Natural killer cell (primary cell): ENCODE measurements at regions not wholly inside any gene's neighbourhood (a gene's known extent, or its start where the extent isn't known, plus 50 kb on each side); places are given as distances from the start of the nearest gene placed in this dataset.

ENCODE experiments used
- ATAC-seq, 3 donors: fragments of 150-1000 bp in 2 of 3; fragments of 200-7000 bp in 1 of 3; cut with Tn5 transposase; 1 replicate in 1 of 3; 2 replicates in 2 of 3; pipeline ENCODE4 v1.10.0; 2021; ENCODE audit warnings: mild to moderate bottlenecking in 2 of 3, moderate library complexity in 2 of 3
- DNase-seq, 2 donors: peaks; one replicate each; pipeline versions ENCODE4 v3.0.0 to v3.0.0-alpha.2; 2013 to 2021; ENCODE audit warnings: mixed read lengths in 1 of 2
- H3K27ac ChIP-seq: one replicate; pipeline ENCODE4 v1.5.1; 2013; ENCODE audit warnings: mild to moderate bottlenecking, low read length
- H3K27me3 ChIP-seq: one replicate; pipeline ENCODE4 v1.6.1; 2013; ENCODE audit warnings: low read length; ENCODE audit not compliant: control insufficient read depth, insufficient read depth
- H3K36me3 ChIP-seq: one replicate; pipeline ENCODE4 v1.6.1; 2013; ENCODE audit warnings: low read length; ENCODE audit not compliant: control insufficient read depth, insufficient read depth
- H3K4me1 ChIP-seq: one replicate; pipeline ENCODE4 v1.6.1; 2013; ENCODE audit warnings: low read length; ENCODE audit not compliant: control insufficient read depth, insufficient read depth
- H3K4me3 ChIP-seq: one replicate; pipeline ENCODE4 v1.5.1; 2013; ENCODE audit warnings: low read length
- H3K9me3 ChIP-seq: one replicate; pipeline ENCODE4 v1.6.1; 2013; ENCODE audit warnings: low read length; ENCODE audit not compliant: control insufficient read depth, insufficient read depth
- H3K27ac Mint-ChIP-seq, 2 donors: one replicate each; pipeline ENCODE4 v1.8.0; 2022; ENCODE audit warnings: mild to moderate bottlenecking in 2 of 2, mixed read lengths in 2 of 2, moderate library complexity in 1 of 2
- H3K27me3 Mint-ChIP-seq, 2 donors: one replicate each; pipeline ENCODE4 v1.8.0; 2022; ENCODE audit warnings: low read depth in 2 of 2, mixed read lengths in 2 of 2
- H3K36me3 Mint-ChIP-seq: one replicate; pipeline ENCODE4 v1.8.0; 2022; ENCODE audit warnings: mixed read lengths
- H3K4me1 Mint-ChIP-seq, 2 donors: one replicate each; pipeline ENCODE4 v1.8.0; 2022; ENCODE audit warnings: mixed read lengths in 2 of 2
- H3K4me3 Mint-ChIP-seq: one replicate; pipeline ENCODE4 v1.8.0; 2022; ENCODE audit warnings: mild to moderate bottlenecking, moderate library complexity, mixed read lengths
- H3K9me3 Mint-ChIP-seq, 2 donors: one replicate each; pipeline ENCODE4 v1.8.0; 2022; ENCODE audit warnings: mixed read lengths in 2 of 2
- CTCF ChIP-seq: fragments of 200-600 bp; IDR thresholded peaks from one replicate; pipeline ENCODE4 v1.8.0; 2022; ENCODE audit warnings: antibody characterized with exemption
- WGBS: methylation state at CpG from one replicate; pipeline ENCODE4 v1.1.7; 2013; ENCODE audit warnings: missing lambda C conversion rate; ENCODE audit not compliant: insufficient coverage; 5-methylcytosine and 5-hydroxymethylcytosine counted together
- intact Hi-C: fragments of 100-400 bp; cut with micrococcal nuclease; formaldehyde crosslinking; loops from one replicate; pipeline ENCODE4 v1.14.2; 2022

- H3K9me3 ChIP-seq = no peaks in the 10 kb centered on the region
- TF ChIP-seq CTCF = no peak
- 93% methylated on average over 34 of the region's 34 CpGs for WGBS
- H3K27ac ChIP-seq = no peak overlapping the region
- no peak overlapping the region for H3K4me3 Mint-ChIP-seq
- no peak for ATAC-seq
- H3K27me3 Mint-ChIP-seq = peaks cover 0 to 3% of the 10 kb centered on the region in 2 donors
- H3K4me1 Mint-ChIP-seq = no peaks in the 10 kb centered on the region
- no peaks in the 10 kb centered on the region for H3K4me1 ChIP-seq
- H3K9me3 Mint-ChIP-seq = no peaks in the 10 kb centered on the region
- H3K27me3 ChIP-seq = no peaks in the 10 kb centered on the region
- H3K36me3 ChIP-seq = no peaks in the 10 kb centered on the region
- intact Hi-C loops = no loop called here
- DNase-seq = no peak
- H3K4me3 ChIP-seq = no peak overlapping the region
- no peak overlapping the region for H3K27ac Mint-ChIP-seq
- no peaks in the 10 kb centered on the region for H3K36me3 Mint-ChIP-seq
Measured at GRCh38 chr5:2205596-2206226, 323.0 kb upstream of the IRX4 start.

GRCh38 chr5:2205185-2205585, 322.5 kb upstream of the IRX4 start:
- 87% methylated on average over 14 of the region's 14 CpGs for WGBS
- ATAC-seq (no peak), DNase-seq (no peak)
- Mint-ChIP-seq H3K36me3 (no peaks in the 10 kb centered on the region), H3K27ac (no peak overlapping the region), H3K9me3 (no peaks in the 10 kb centered on the region), H3K4me1 (no peaks in the 10 kb centered on the region), H3K27me3 (peaks cover 0 to 3% of the 10 kb centered on the region in 2 donors), H3K4me3 (no peak overlapping the region)
- Histone ChIP-seq H3K27ac (no peak overlapping the region), H3K9me3 (no peaks in the 10 kb centered on the region), H3K4me3 (no peak overlapping the region), H3K27me3 (no peaks in the 10 kb centered on the region), H3K4me1 (no peaks in the 10 kb centered on the region), H3K36me3 (no peaks in the 10 kb centered on the region)
- TF ChIP-seq CTCF = no peak
- intact Hi-C loops = no loop called here

- no peaks in the 10 kb centered on the region for H3K4me1 ChIP-seq
- no peaks in the 10 kb centered on the region for H3K9me3 Mint-ChIP-seq
- H3K4me3 Mint-ChIP-seq = no peak overlapping the region
- no peak overlapping the region for H3K4me3 ChIP-seq
- no peaks in the 10 kb centered on the region for H3K9me3 ChIP-seq
- no peak overlapping the region for H3K27ac Mint-ChIP-seq
- ATAC-seq (no peak), DNase-seq (no peak)
- H3K36me3 ChIP-seq = no peaks in the 10 kb centered on the region
- WGBS = 84% methylated on average over 21 of the region's 21 CpGs
- H3K27me3 ChIP-seq = no peaks in the 10 kb centered on the region
- intact Hi-C loops = no loop called here
- no peak overlapping the region for H3K27ac ChIP-seq
- no peaks in the 10 kb centered on the region for H3K4me1 Mint-ChIP-seq
- no peaks in the 10 kb centered on the region for H3K36me3 Mint-ChIP-seq
- peaks cover 0 to 3% of the 10 kb centered on the region in 2 donors for H3K27me3 Mint-ChIP-seq
- no peak for TF ChIP-seq CTCF
Measured at GRCh38 chr5:2204366-2205184, 321.9 kb upstream of the IRX4 start.
